ENCODE measurements at regions not wholly inside any gene's neighbourhood (a gene's known extent, or its start where the extent isn't known, plus 50 kb on each side); places are given as distances from the start of the nearest gene placed in this dataset.
"Not testable (repeated sequence)": the region's sequence is repeated elsewhere in the genome, so short reads cannot be mapped to it uniquely, and the experiment has no call there.

DNA sequence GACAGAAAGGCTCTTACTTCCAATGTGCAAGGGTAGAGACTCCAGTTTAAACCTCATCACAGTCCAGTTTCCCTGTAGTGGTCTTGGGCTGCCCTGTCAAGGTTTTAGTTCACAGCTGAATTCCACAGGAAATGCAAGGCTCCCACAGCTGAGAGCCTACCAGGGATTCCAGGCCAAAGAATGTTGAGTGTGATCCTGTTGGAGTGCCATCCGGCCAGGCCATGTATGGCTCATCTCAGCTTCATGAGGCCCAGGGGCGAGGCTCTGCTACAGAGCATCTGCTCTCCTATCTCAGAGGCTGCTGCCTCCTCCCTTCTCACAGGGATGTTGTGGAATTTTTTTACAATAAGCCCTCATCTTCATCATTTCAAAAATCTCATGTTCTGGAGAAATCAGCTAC, 239.8 kb upstream of the CCL2 start:
- no peaks in the 10 kb centered on the region for H3K4me1 Mint-ChIP-seq
- ATAC-seq (no peak), DNase-seq (no peak)
- no peak overlapping the region for H3K27ac Mint-ChIP-seq
- H3K9me3 Mint-ChIP-seq, result no peaks in the 10 kb centered on the region
- no peak overlapping the region for H3K4me3 Mint-ChIP-seq
- no peaks in the 10 kb centered on the region for H3K27me3 Mint-ChIP-seq

DNA sequence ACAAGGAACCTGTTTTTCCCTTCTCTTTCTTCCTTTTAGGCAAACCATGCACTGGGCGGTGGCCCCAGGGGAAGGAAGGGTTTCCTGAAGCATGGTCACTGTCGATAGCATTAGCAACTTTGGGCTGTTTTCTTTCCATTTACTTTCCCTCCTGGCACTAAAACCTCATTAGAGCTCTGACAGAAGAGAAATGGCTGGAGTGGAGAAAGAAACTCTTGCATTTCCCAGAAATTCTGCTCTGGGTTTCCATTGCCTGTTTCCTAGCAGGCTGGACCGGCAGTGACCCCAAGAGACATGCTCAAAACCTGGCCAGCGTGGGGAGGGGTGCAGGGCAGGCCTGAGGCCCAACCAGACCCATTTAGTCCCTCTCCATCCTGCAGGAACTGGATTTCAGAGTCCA, 230.7 kb upstream of the CCL2 start:
- ATAC-seq, result no peak
- no peak overlapping the region for H3K27ac Mint-ChIP-seq
- H3K27me3 Mint-ChIP-seq, result peaks cover 11% of the 10 kb centered on the region
- no peaks in the 10 kb centered on the region for H3K9me3 Mint-ChIP-seq
- no peaks in the 10 kb centered on the region for H3K4me1 Mint-ChIP-seq
- no peak overlapping the region for H3K4me3 Mint-ChIP-seq
- no peak for DNase-seq

DNA sequence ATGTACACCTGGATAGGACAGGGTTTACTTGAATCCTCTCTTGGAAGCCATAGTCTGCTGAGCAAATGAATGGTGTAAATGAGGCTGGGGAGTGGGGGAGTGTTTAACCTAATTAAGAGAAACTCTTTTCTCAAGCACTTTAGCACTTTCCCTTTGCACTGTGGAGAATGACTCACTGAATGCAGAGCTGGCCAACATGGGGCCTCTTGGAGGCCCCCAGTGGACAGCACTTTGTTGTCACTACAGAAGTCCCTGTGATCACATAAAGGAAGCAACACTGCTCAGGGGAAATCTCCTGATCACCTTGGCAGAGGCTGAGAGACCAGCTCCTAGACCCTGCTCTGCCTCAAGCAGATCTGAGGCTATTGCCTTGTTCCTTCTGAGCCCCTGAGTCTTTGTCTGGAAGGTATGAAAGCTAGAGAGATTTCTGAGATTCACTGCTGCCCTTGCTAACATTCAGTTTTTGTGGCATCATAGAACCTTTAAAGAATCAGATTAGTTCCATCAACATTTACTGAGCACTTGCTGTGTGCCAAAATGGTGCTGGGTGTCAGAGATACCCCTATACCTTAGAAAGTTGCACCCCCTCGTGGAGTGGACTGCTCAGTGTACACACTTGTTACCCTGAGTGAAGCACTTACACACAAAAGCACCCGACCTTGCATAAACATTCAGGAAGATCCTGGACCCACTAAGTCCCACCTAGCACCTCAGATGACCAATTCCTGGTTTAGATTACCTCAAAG, 230.1 kb upstream of the CCL2 start:
- DNase-seq (no peak), ATAC-seq (no peak)
- no peaks in the 10 kb centered on the region for H3K9me3 Mint-ChIP-seq
- H3K4me3 Mint-ChIP-seq, result no peak overlapping the region
- H3K27ac Mint-ChIP-seq, result no peak overlapping the region
- no peaks in the 10 kb centered on the region for H3K4me1 Mint-ChIP-seq
- H3K27me3 Mint-ChIP-seq, result peaks cover 11% of the 10 kb centered on the region

DNA sequence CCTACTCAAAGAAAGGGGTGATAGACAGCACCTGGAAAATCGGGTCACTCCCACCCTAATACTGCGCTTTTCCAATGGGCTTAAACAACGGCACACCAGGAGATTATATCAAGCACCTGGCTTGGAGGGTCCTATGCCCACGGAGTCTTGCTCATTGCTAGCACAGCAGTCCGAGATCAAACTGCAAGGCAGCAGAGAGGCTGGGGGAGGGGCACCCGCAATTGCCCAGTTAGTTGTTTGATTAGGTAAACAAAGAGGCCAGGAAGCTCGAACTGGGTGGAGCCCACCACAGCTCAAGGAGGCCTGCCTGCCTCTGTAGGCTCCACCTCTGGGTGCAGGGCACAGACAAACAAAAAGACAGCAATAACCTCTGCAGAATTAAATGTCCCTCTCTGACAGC, 224.5 kb upstream of the CCL2 start:
- not testable (repeated sequence) for H3K4me1 Mint-ChIP-seq, DNase-seq, H3K4me3 Mint-ChIP-seq, ATAC-seq, H3K27ac Mint-ChIP-seq
- peaks cover 11% of the 10 kb centered on the region for H3K27me3 Mint-ChIP-seq
- H3K9me3 Mint-ChIP-seq, result peaks cover 16 to 21% of the 10 kb centered on the region in 2 donors

DNA sequence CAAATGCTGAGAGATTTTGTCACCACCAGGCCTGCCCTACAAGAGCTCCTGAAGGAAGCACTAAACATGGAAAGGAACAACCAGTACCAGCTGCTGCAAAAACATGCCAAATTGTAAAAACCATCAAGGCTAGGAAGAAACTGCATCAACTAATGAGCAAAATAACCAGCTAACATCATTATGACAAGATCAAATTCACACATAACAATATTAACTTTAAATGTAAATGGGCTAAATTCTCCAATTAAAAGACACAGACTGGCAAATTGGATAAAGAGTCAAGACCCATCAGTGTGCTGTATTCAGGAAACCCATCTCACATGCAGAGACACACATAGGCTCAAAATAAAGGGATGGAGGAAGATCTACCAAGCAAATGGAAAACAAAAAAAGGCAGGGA, 222.8 kb upstream of the CCL2 start:
- Mint-ChIP-seq H3K27me3 (peaks cover 11% of the 10 kb centered on the region), H3K9me3 (peaks cover 16 to 21% of the 10 kb centered on the region in 2 donors)
- DNase-seq, ATAC-seq, H3K4me1 Mint-ChIP-seq, H3K4me3 Mint-ChIP-seq, H3K27ac Mint-ChIP-seq: not testable (repeated sequence)

DNA sequence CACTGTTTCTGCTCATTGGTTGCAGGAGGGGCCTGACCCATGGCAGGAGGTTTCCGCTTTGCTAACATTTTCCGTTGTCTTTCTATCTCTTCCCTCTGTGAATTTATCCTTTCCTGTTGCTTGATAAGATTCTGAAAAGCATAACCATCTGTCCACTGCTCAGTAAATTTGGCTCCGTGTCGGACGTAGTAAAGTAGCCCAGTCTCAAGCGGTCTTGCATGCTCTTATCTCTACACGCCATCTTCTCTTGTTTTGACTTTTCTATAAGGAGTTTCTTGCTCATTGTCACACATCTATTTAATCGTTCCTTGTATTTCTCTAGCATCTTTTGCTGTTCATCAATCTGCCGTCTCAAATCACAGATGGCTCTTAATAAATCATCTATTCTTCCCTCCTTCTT, 216.3 kb upstream of the CCL2 start:
- not testable (repeated sequence) for H3K27me3 Mint-ChIP-seq, DNase-seq, H3K4me3 Mint-ChIP-seq, ATAC-seq, H3K4me1 Mint-ChIP-seq, H3K27ac Mint-ChIP-seq, H3K9me3 Mint-ChIP-seq

DNA sequence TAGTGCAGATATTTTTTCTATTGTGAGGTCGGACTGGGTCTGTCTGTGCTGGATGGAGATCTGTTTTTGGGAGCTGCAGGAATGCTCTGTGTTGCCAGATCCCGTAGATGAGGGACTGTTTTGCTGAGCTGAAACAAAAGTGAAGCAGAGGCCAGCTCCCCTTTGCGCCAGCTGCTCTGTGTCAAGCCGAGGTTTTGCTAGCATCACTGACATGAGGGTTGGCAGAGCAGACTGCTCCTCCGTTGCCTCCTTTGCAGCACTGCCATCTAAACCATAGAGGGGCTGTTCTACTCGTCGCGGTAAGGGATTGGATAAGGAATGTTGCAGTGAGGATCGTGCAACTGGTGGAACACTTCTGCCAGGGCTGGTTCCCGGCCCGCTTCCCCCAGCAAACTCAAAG, 215.9 kb upstream of the CCL2 start:
- H3K4me1 Mint-ChIP-seq, H3K27ac Mint-ChIP-seq, H3K9me3 Mint-ChIP-seq, H3K27me3 Mint-ChIP-seq, ATAC-seq, H3K4me3 Mint-ChIP-seq, DNase-seq: not testable (repeated sequence)

DNA sequence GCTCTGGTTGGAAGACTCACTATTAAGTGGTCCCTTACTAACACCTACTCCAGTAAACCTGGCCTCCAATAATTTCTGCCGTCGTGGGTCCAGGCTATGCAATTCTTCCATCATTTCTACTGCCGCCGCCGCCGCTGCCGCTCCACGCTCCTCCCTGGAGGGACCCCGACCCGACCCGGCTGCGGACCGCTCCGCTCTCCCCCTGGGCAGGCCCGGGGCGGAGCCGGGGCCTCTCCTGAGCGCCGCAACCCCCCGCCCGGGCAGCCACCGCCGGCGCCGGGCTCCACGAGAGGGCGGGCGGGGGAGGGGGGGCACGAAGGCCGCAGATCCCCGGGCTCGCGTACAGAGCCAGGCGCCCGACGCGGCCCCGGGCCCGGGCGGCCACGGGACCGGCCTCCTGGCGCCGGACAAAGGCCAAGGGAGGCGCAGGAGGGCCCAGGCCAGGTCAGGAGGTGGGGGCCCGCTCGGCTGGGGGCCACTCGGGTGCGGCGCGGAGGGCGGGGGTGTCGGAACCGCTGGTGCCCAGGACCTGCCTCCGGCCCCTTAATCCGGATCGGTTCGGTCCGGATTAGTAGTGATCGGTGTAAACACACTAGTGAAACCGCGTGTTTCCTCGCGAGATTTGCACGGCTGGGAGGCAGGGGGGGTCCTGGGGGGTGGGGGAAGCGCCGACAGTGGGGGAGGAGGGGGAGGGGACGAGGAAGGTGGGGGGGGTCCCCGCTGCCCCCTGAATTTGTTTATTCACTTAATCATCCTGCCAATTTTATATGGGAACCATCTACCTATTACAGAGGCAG, 215.1 kb upstream of the CCL2 start:
- not testable (repeated sequence) for H3K27ac Mint-ChIP-seq, H3K9me3 Mint-ChIP-seq, H3K4me1 Mint-ChIP-seq, H3K27me3 Mint-ChIP-seq, H3K4me3 Mint-ChIP-seq
- peak; percentile 5 to 19 for DNase-seq
- peak; percentile 88 for ATAC-seq

DNA sequence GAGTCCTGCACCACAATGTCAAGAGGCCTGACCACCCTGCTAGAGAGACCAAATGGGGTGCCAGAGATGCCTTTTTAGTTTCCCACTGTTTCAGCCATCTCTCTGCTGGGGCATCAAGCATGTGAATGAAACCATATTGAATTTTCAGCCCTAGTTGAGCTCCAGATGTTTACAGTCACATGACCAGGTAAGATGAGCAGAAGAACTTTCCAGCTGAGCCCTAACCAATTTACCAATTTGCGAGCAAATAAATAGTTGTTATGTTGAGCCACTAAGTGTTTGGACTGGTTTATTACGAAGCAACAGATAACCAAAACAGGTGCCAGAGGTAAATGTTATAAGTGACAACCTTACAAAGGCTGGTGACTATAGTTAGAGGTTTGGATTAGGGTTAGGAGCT, 209.1 kb upstream of the CCL2 start:
- H3K4me3 Mint-ChIP-seq, result no peak overlapping the region

DNA sequence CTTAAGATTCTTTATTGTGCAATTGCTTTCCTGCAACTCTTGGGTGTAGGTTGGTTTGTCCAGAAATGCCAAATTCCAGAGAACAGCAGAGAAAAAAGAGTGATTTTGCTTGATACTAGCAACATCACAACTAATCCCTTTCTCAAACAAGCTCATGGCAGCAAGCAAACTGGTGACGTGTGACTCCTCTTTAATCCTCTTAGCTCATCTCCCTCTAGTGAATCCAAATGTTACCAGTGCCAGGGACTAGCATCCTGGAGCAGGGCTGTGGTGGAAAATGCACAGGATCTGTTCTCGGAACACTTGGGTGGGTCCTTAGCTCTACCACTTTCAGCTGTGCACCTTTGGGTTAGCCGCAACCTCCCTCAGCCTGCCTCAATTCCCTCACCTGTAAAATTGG, 204.0 kb upstream of the CCL2 start:
- H3K4me3 Mint-ChIP-seq, result no peak overlapping the region
- H3K4me1 Mint-ChIP-seq, result no peaks in the 10 kb centered on the region
- no peak overlapping the region for H3K27ac Mint-ChIP-seq
- peaks cover 26% of the 10 kb centered on the region for H3K27me3 Mint-ChIP-seq
- peaks cover 0 to 4% of the 10 kb centered on the region in 2 donors for H3K9me3 Mint-ChIP-seq
- ATAC-seq (no peak), DNase-seq (no peak)

More for the DNA sequence above, 209.1 kb upstream of the CCL2 start:
- Mint-ChIP-seq H3K4me1 (no peaks in the 10 kb centered on the region), H3K9me3 (no peaks in the 10 kb centered on the region), H3K27ac (no peak overlapping the region), H3K27me3 (peaks cover 9% of the 10 kb centered on the region)
- ATAC-seq, result no peak
- DNase-seq, result no peak

DNA sequence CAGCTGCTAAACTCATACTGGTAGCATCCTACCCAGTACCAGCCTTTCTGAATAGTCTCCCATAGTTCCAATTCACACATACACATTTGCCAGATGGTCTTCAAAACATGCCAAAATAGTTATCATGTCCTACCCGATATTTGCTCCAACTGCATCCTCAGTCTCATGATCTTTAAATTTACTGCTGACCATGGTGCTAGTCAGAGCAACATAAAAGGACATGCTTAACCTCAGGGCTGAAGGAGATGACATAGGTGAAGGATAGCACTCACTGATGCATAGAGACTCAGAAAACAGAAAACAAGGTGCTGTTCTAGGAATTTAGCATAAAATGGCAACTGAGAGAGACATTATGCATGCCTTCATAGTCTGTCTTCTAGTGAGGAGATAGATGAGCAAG, 200.6 kb upstream of the CCL2 start:
- Mint-ChIP-seq H3K4me1 (no peaks in the 10 kb centered on the region), H3K4me3 (no peak overlapping the region), H3K27ac (no peak overlapping the region), H3K27me3 (peaks cover 22% of the 10 kb centered on the region), H3K9me3 (peaks cover 0 to 8% of the 10 kb centered on the region in 2 donors)
- DNase-seq, result no peak
- no peak for ATAC-seq

DNA sequence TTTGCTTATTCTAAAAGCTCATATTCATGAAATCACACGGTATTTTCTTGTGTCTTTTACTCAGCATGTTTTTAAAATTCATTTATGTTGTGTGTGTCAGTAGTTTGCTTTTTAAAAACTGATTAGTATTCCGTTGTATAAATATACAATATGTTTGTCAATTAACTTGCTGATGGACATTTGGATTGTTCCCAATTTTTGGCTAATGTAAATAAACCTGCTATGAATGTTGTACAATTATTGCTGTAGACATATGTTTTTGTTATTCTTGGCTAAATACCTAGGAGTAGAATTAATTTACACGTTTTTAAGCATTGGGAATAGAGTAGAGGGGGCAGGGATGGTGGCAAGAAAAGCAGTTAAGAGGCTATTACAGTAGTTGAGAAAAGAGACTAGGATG, 199.5 kb upstream of the CCL2 start:
- Mint-ChIP-seq H3K9me3 (peaks cover 8 to 9% of the 10 kb centered on the region in 2 donors), H3K27ac (peak overlapping the region in 1 of 2 donors; percentile 77), H3K4me3 (no peak overlapping the region), H3K4me1 (no peaks in the 10 kb centered on the region), H3K27me3 (peaks cover 17% of the 10 kb centered on the region)
- no peak for DNase-seq
- ATAC-seq, result no peak

DNA sequence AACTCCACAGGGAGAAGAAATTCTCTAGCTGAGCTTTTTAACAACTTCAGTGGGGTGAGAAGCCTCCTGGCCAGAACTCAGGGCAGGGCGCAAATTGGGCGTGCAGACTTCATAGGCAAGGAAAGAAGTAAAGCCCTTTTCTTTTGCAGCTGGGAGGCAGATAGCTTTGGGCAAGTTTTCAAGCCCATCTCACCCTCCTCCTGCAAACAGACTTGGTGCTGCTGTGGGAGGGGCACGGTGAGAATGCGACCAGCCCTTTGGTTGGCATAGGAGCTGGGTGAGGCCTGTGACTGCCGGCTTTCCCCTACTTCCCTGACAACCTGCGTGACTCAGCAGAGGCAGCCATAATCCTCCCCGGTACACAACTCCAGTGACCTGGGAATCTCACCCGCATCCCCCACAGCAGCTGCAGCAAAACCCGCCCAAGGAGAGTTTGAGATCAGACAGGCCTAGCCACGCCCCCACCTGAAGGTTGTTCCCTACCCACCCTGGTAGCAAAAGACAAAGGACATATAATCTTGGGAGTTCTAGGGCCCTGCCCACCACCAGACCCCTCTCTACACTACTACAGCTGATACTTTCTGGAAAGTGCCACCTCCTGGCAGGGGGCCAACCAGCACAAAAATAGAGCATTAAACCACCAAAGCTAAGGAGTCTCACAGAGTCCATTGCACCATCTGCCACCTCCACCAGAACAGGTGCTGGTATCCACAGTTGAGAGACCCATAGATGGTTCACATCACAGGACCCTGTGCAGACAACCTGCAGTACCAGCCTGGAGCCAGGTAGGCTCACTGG, 195.5 kb upstream of the CCL2 start:
- Mint-ChIP-seq H3K27ac (no peak overlapping the region), H3K9me3 (peaks cover 8 to 17% of the 10 kb centered on the region in 2 donors), H3K27me3 (peaks cover 15% of the 10 kb centered on the region), H3K4me1 (no peaks in the 10 kb centered on the region), H3K4me3 (no peak overlapping the region)
- DNase-seq, result no peak
- ATAC-seq, result no peak

DNA sequence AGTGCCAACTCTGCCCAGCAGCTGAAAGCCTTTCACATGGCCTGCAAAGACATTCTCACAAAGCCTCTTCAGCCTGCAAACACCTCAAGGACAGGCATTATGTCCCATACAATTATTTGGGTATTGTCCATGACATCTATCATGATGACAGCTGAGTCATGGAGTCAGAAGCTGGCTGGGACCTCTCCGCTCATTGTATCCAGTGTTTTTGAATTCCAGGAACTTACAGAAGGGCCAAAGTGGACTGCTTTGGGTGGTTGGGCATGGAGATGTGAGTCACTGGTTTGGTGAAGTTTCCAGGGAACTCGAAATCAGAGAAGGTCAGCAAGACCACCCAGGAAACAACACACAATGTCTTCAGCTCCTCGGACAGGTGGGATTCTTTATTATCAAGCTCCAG, 188.6 kb upstream of the CCL2 start:
- Mint-ChIP-seq H3K4me3 (no peak overlapping the region), H3K27ac (no peak overlapping the region), H3K27me3 (peaks cover 10% of the 10 kb centered on the region), H3K9me3 (peaks cover 0 to 21% of the 10 kb centered on the region in 2 donors), H3K4me1 (no peaks in the 10 kb centered on the region)
- ATAC-seq (no peak), DNase-seq (no peak)

DNA sequence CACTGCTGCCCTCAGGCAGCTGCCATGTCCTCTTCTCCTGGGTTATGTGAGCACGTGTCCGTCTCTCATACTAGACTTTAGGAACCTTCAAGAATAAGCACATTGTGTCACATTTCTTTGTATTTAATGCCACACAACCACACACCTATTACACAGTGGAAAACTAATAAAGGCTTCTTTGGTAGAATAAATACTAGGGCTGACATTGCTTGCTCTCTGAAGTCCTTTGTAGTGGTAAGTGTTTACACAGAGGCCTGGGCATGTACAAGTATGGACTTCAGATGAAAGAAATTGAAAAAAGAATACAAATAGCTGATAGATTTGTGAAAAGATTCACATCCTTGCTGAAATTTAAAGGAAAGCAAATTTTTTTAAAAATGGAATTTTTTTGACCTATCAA, 188.1 kb upstream of the CCL2 start:
- no peak overlapping the region for H3K4me3 Mint-ChIP-seq
- no peak for ATAC-seq
- no peak overlapping the region for H3K27ac Mint-ChIP-seq
- DNase-seq, result no peak
- H3K4me1 Mint-ChIP-seq, result no peaks in the 10 kb centered on the region
- H3K27me3 Mint-ChIP-seq, result peaks cover 10% of the 10 kb centered on the region
- peaks cover 0 to 26% of the 10 kb centered on the region in 2 donors for H3K9me3 Mint-ChIP-seq

DNA sequence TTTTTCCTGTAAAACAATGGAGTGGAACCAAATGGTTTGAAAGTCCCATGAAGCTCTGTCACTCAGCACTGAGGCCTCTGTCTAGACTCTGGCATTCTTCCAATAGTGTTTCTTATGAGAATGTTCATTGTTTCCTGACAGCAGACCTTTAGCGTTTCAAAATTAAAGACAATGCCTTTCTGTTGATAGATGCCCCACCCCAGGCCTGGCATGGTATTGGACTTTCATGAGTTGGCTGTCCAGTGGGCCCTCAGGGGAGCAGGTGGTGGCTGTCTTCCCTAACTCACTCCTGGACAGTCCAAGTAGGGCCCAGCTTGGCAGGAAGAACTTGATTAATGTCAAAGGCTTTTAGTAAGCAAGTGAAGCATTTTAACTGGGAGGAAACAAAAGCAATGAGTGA, 186.5 kb upstream of the CCL2 start:
- no peak overlapping the region for H3K27ac Mint-ChIP-seq
- no peak for DNase-seq
- H3K4me1 Mint-ChIP-seq, result no peaks in the 10 kb centered on the region
- H3K9me3 Mint-ChIP-seq, result peaks cover 0 to 27% of the 10 kb centered on the region in 2 donors
- no peak overlapping the region for H3K4me3 Mint-ChIP-seq
- peaks cover 10% of the 10 kb centered on the region for H3K27me3 Mint-ChIP-seq
- ATAC-seq, result no peak
